Liver (tissue), 8 donors: ENCODE measurements at regions not wholly inside any gene's neighbourhood (a gene's known extent, or its start where the extent isn't known, plus 50 kb on each side); places are given as distances from the start of the nearest gene placed in this dataset.
A peak's percentile ranks its signal among the peaks of the same experiment; 100 is the strongest.

ENCODE experiments used
- DNase-seq: peaks from one replicate; pipeline ENCODE4 v3.0.0-alpha.2; 2017; ENCODE audit warnings: low spot score
- H3K27ac ChIP-seq, 2 donors: one replicate each; pipeline ENCODE4 v1.7.0; 2013; ENCODE audit warnings: inconsistent platforms in 2 of 2, low read length in 2 of 2, control low read depth in 1 of 2, low read depth in 1 of 2, mild to moderate bottlenecking in 1 of 2
- H3K27me3 ChIP-seq, 4 donors: one replicate each; pipeline versions ENCODE4 v1.6.1 to v1.7.0; 2013; ENCODE audit warnings: low read length in 3 of 4, inconsistent platforms in 1 of 4, mild to moderate bottlenecking in 1 of 4, moderate library complexity in 1 of 4; ENCODE audit not compliant: control insufficient read depth in 4 of 4, insufficient read depth in 4 of 4
- H3K36me3 ChIP-seq, 4 donors: one replicate each; pipeline versions ENCODE4 v1.6.1 to v1.7.0; 2013; ENCODE audit warnings: low read length in 3 of 4, mild to moderate bottlenecking in 3 of 4, low read depth in 1 of 4, moderate library complexity in 1 of 4; ENCODE audit not compliant: control insufficient read depth in 4 of 4, insufficient read depth in 3 of 4
- H3K4me1 ChIP-seq, 4 donors: one replicate each; pipeline versions ENCODE4 v1.6.1 to v1.7.0; 2013; ENCODE audit warnings: low read length in 3 of 4, mild to moderate bottlenecking in 3 of 4, moderate library complexity in 1 of 4; ENCODE audit not compliant: control insufficient read depth in 4 of 4, insufficient read depth in 4 of 4
- H3K4me3 ChIP-seq, 3 donors: one replicate each; pipeline versions ENCODE4 v1.6.1 to v1.7.0; 2013; ENCODE audit warnings: low read length in 3 of 3, control low read depth in 1 of 3, low read depth in 1 of 3, mild to moderate bottlenecking in 1 of 3
- H3K9ac ChIP-seq, 2 donors: one replicate each; pipeline ENCODE4 v1.7.0; 2013; ENCODE audit warnings: low read length in 2 of 2, mild to moderate bottlenecking in 2 of 2, moderate library complexity in 2 of 2, control low read depth in 1 of 2, low read depth in 1 of 2
- H3K9me3 ChIP-seq, 4 donors: one replicate each; pipeline versions ENCODE4 v1.6.1 to v1.7.0; 2013; ENCODE audit warnings: low read length in 3 of 4; ENCODE audit not compliant: control insufficient read depth in 4 of 4
- ATF3 ChIP-seq: IDR thresholded peaks from 2 replicates; pipeline ENCODE4 v1.6.1; 2016; ENCODE audit warnings: antibody characterized with exemption
- CTCF ChIP-seq: fragments of 150-350 bp; IDR thresholded peaks from 2 replicates; pipeline ENCODE4 v1.5.1; 2017; ENCODE audit warnings: improper control_type of control experiment, low read depth, low read length; ENCODE audit not compliant: missing input control
- EGR1 ChIP-seq, 2 donors: IDR thresholded peaks; 2 replicates each; pipeline ENCODE4 v1.6.1; 2016 to 2018; ENCODE audit warnings: antibody characterized with exemption in 2 of 2, low read depth in 2 of 2
- FOXA1 ChIP-seq: IDR thresholded peaks from 2 replicates; pipeline ENCODE4 v1.6.1; 2016; ENCODE audit warnings: antibody characterized with exemption
- FOXA2 ChIP-seq: IDR thresholded peaks from 2 replicates; pipeline ENCODE4 v1.6.1; 2016; ENCODE audit warnings: antibody characterized with exemption
- GABPA ChIP-seq, 2 donors: IDR thresholded peaks in 1 of 2; conservative IDR thresholded peaks in 1 of 2; 2 replicates each; pipeline ENCODE4 v1.6.1; 2016; ENCODE audit warnings: antibody characterized with exemption in 2 of 2, mild to moderate bottlenecking in 1 of 2, moderate library complexity in 1 of 2
- HNF4A ChIP-seq, 2 donors: conservative IDR thresholded peaks; 2 replicates each; pipeline ENCODE4 v1.6.1; 2016; ENCODE audit warnings: antibody characterized with exemption in 2 of 2, mild to moderate bottlenecking in 2 of 2
- HNF4G ChIP-seq: IDR thresholded peaks from 2 replicates; pipeline ENCODE4 v1.6.1; 2016; ENCODE audit warnings: antibody characterized with exemption
- JUND ChIP-seq, 2 donors: IDR thresholded peaks; 2 replicates each; pipeline ENCODE4 v1.6.1; 2016; ENCODE audit warnings: antibody characterized with exemption in 2 of 2
- MAX ChIP-seq: IDR thresholded peaks from 2 replicates; pipeline ENCODE4 v1.6.1; 2016; ENCODE audit warnings: antibody characterized with exemption
- NR2F2 ChIP-seq: IDR thresholded peaks from 2 replicates; pipeline ENCODE4 v1.6.1; 2016; ENCODE audit warnings: antibody characterized with exemption
- RAD21 ChIP-seq, 2 donors: IDR thresholded peaks; 2 replicates each; pipeline ENCODE4 v1.6.1; 2016; ENCODE audit warnings: antibody characterized with exemption in 2 of 2, mild to moderate bottlenecking in 2 of 2
- REST ChIP-seq: IDR thresholded peaks from 2 replicates; pipeline ENCODE4 v1.6.1; 2016; ENCODE audit warnings: antibody characterized with exemption, mild to moderate bottlenecking
- RXRA ChIP-seq, 2 donors: IDR thresholded peaks; 2 replicates each; pipeline ENCODE4 v1.6.1; 2017 to 2018; ENCODE audit warnings: antibody characterized with exemption in 2 of 2, mild to moderate bottlenecking in 1 of 2
- SP1 ChIP-seq: IDR thresholded peaks from 2 replicates; pipeline ENCODE4 v1.6.1; 2018; ENCODE audit warnings: antibody characterized with exemption, mild to moderate bottlenecking
- TAF1 ChIP-seq: conservative IDR thresholded peaks from 2 replicates; pipeline ENCODE4 v1.6.1; 2016; ENCODE audit warnings: antibody characterized with exemption, mild to moderate bottlenecking
- YY1 ChIP-seq: IDR thresholded peaks from 2 replicates; pipeline ENCODE4 v1.6.1; 2016; ENCODE audit warnings: antibody characterized with exemption, mild to moderate bottlenecking
- ZBTB33 ChIP-seq: IDR thresholded peaks from 2 replicates; pipeline ENCODE4 v1.6.1; 2016; ENCODE audit warnings: antibody characterized with exemption
- WGBS: extraction: QIAGEN DNeasy Blood & Tissue Kit; methylation state at CpG from one replicate; pipeline ENCODE4 v1.1.7; 2013; 5-methylcytosine and 5-hydroxymethylcytosine counted together
- donor health status: healthy.
- donor health status: healthy.
- donor health status: healthy.
- donor health status: healthy.
- donor health status: healthy.

- Histone ChIP-seq H3K4me1 (peaks cover 0 to 12% (median 2%) of the 10 kb centered on the region in 4 donors), H3K36me3 (no peaks in the 10 kb centered on the region), H3K9ac (no peak overlapping the region), H3K27ac (no peak overlapping the region), H3K27me3 (no peaks in the 10 kb centered on the region), H3K4me3 (no peak overlapping the region), H3K9me3 (no peaks in the 10 kb centered on the region)
- TF ChIP-seq GABPA (IDR thresholded peaks at IDR 0.05 in 1 of 2, conservative IDR thresholded peaks at IDR 0.05 in 1 of 2) (no peak), ATF3 (no peak)
- DNase-seq = no peak
- 83% methylated on average over 2 of the region's 2 CpGs for WGBS
These were observed 66.6 kb upstream of the TOX3 start for GRCh38 chr16:52613508-52613907.

- WGBS = 33% methylated on average over 9 of the region's 9 CpGs
These were observed 65.1 kb upstream of the TOX3 start for GRCh38 chr16:52611817-52612673.

More at GRCh38 chr16:52611817-52612673, 65.1 kb upstream of the TOX3 start:
- Histone ChIP-seq H3K27me3 (no peaks in the 10 kb centered on the region), H3K4me3 (peak overlapping the region; percentile 12 to 40 (median 14)), H3K9ac (peak overlapping the region in 1 of 2 donors; percentile 43), H3K36me3 (no peaks in the 10 kb centered on the region), H3K9me3 (no peaks in the 10 kb centered on the region), H3K27ac (peak overlapping the region; percentile 60 to 65), H3K4me1 (peaks cover 0 to 12% (median 2%) of the 10 kb centered on the region in 4 donors)
- no peak for DNase-seq
- peak; percentile 85 for TF ChIP-seq HNF4A (conservative IDR thresholded peaks at IDR 0.05)
- peak; percentile 65 to 70 for TF ChIP-seq RAD21 (IDR thresholded peaks at IDR 0.05)
- TF ChIP-seq RXRA (IDR thresholded peaks at IDR 0.05) = peak; percentile 74 to 85
- peak; percentile 79 for TF ChIP-seq TAF1
- peak; percentile 97 for TF ChIP-seq FOXA2
- peak; percentile 47 for TF ChIP-seq MAX
- TF ChIP-seq FOXA1 = peak; percentile 93
- peak; percentile 92 for TF ChIP-seq REST
- TF ChIP-seq SP1 = peak; percentile 93
- TF ChIP-seq GABPA (IDR thresholded peaks at IDR 0.05 in 1 of 2, conservative IDR thresholded peaks at IDR 0.05 in 1 of 2) = no peak
- TF ChIP-seq JUND (IDR thresholded peaks at IDR 0.05) = peak; percentile 39 to 80
- peak; percentile 79 for TF ChIP-seq NR2F2
- peak in 1 of 2 donors; percentile 17 for TF ChIP-seq EGR1 (IDR thresholded peaks at IDR 0.05; ENCODE audit: low read depth in 2 of 2)
- peak; percentile 88 for TF ChIP-seq YY1
- no peak for TF ChIP-seq CTCF
- TF ChIP-seq ATF3 = peak; percentile 46
- TF ChIP-seq ZBTB33 = peak; percentile 65
- TF ChIP-seq HNF4G = peak; percentile 55
